ENCODE measurements at regions not wholly inside any gene's neighbourhood (a gene's known extent, or its start where the extent isn't known, plus 50 kb on each side); places are given as distances from the start of the nearest gene placed in this dataset.
"Not testable (repeated sequence)": the region's sequence is repeated elsewhere in the genome, so short reads cannot be mapped to it uniquely, and the experiment has no call there.

- no peak for DNase-seq (ENCODE audit: low read depth)
- H3K4me3 ChIP-seq (ENCODE audit: low read depth, low read length), result no peak overlapping the region
- no peak for TF ChIP-seq CTCF (IDR thresholded peaks at IDR 0.05; ENCODE audit: low read depth, low read length, missing control alignments)
Observed at GRCh38 chr2:237207646-237208045, 122.0 kb downstream of the COPS8 start.

- no peak for DNase-seq (ENCODE audit: low read depth)
- TF ChIP-seq CTCF (IDR thresholded peaks at IDR 0.05; ENCODE audit: low read depth, low read length, missing control alignments), result no peak
- no peak overlapping the region for H3K4me3 ChIP-seq (ENCODE audit: low read depth, low read length)
Observed at GRCh38 chr2:237208373-237209260, 122.9 kb downstream of the COPS8 start.

GRCh38 chr2:237209885-237210284, 124.2 kb downstream of the COPS8 start:
- H3K4me3 ChIP-seq (ENCODE audit: low read depth, low read length), result no peak overlapping the region
- TF ChIP-seq CTCF (IDR thresholded peaks at IDR 0.05; ENCODE audit: low read depth, low read length, missing control alignments), result no peak
- DNase-seq (ENCODE audit: low read depth), result no peak

GRCh38 chr2:237210297-237210696, 124.6 kb downstream of the COPS8 start:
- no peak for TF ChIP-seq CTCF (IDR thresholded peaks at IDR 0.05; ENCODE audit: low read depth, low read length, missing control alignments)

GRCh38 chr2:237210763-237211162, 125.1 kb downstream of the COPS8 start:
- no peak for TF ChIP-seq CTCF (IDR thresholded peaks at IDR 0.05; ENCODE audit: low read depth, low read length, missing control alignments)
- DNase-seq (ENCODE audit: low read depth), result no peak
- no peak overlapping the region for H3K4me3 ChIP-seq (ENCODE audit: low read depth, low read length)

More at GRCh38 chr2:237210297-237210696, 124.6 kb downstream of the COPS8 start:
- no peak overlapping the region for H3K4me3 ChIP-seq (ENCODE audit: low read depth, low read length)
- DNase-seq (ENCODE audit: low read depth), result no peak

- DNase-seq (ENCODE audit: low read depth); H3K4me3 ChIP-seq (ENCODE audit: low read depth, low read length): not testable (repeated sequence)
Observed at GRCh38 chr2:237212356-237213279, 126.9 kb downstream of the COPS8 start.

GRCh38 chr2:237213315-237214022, 127.8 kb downstream of the COPS8 start:
- no peak for TF ChIP-seq CTCF (IDR thresholded peaks at IDR 0.05; ENCODE audit: low read depth, low read length, missing control alignments)
- no peak for DNase-seq (ENCODE audit: low read depth)

More at GRCh38 chr2:237213315-237214022, 127.8 kb downstream of the COPS8 start:
- no peak overlapping the region for H3K4me3 ChIP-seq (ENCODE audit: low read depth, low read length)
